GM21390 (cell line): ENCODE measurements at regions not wholly inside any gene's neighbourhood (a gene's known extent, or its start where the extent isn't known, plus 50 kb on each side); places are given as distances from the start of the nearest gene placed in this dataset.

Source experiments
- ATAC-seq: cut with Tn5 transposase; IDR thresholded peaks from one replicate; pipeline ENCODE4 v1.9.1; 2021; ENCODE audit not compliant: unreplicated experiment

GRCh38 chr14:96617635-96618034 is 115.5 kb downstream of the PAPOLA start:
- no peak for ATAC-seq

DNA sequence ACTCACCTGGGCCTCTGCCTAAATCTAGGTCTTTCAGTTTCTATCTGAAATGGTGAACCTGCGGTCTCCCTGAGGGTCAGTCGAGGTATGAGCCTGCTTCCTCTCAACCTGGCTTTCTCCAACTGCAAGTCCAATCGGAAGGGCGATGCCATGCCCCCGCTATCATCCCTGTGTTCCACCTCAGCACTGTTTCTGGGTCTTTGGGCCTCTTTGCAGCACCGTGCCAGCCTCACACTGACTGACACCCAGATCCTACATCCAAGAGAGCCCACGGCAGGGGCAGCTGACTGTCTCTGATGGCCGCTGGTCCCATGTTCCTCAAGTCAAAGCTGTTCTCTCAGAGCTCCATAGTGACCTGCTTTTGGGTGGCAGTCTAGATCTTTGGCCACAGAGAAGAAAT is 120.7 kb downstream of the PAPOLA start:
- ATAC-seq = no peak

DNA sequence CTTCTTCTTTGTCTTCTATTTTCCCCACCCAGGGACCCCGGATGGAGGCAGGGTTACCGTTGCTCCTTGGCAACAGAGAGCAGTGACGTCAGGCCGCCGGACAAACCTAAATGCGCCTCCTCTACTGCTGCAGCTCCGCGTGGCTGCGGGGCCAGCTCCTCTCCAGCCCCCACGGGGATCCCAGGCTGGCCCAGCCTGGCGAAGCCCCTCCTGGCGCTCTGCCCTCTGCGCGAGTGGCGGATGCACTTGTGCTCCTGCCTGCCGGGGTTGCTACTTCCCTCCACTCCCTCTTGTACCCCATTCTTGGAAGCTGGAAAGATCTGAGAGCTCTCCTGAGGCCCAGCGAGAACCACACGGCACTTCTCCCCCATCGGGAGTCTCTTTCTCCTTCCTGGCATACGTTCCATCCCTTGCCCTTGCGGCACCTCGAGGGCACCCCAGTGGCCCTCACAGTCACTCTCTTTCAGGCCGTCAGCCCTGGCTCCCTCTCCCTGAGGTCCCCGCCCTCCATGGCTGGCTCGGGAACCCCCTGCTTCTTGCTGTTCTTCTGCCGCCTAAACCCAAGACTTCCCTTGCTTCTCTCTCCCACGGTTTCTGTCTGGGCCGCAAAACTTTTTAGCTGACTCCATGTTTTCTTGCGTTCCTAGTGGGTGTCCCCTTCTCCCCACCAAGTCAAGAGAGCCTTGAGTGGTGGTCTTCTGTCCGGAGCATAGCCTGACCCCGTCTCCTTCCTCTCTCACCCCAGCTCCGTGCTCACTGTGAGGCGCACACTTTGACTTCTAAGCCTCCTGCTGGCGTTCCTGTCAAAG is 121.7 kb downstream of the PAPOLA start:
- no peak for ATAC-seq

DNA sequence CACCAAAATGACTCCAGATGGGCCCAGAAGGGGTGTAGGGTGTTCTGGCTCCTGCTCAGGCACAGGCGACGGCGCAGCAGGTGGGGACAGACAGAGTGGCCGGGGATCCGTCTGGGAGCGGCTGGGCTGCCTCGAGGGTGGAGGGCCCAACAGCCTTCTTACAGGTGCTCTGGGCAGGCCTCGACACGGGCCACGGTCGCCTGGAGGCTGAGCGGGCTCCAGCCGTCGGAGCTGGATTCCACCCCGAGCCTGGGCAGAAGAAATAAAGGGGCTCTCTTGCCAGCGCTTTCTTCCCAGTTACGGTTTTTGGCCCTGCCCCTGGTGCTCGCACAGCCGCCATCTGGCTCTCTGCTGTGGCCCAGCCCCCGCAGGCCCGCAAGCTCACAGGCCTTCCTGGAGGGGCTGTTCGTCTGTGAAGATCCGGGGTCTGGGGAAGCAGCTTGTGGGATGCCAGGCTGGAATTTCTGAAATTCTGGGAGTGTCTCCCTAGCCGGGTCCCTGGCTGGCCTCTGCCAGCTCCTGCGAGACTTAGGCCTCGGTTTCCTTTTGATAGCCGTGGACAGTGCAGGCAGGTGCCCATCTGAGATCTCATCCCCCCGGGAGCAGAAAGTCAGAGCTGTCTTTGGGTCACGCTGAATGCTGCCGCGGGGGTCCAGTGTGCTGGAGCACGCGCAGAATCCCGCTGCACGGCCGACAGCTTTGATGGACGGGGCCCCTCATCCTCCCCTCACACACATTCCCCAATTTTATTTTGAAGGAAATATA is 122.7 kb downstream of the PAPOLA start:
- no peak for ATAC-seq

DNA sequence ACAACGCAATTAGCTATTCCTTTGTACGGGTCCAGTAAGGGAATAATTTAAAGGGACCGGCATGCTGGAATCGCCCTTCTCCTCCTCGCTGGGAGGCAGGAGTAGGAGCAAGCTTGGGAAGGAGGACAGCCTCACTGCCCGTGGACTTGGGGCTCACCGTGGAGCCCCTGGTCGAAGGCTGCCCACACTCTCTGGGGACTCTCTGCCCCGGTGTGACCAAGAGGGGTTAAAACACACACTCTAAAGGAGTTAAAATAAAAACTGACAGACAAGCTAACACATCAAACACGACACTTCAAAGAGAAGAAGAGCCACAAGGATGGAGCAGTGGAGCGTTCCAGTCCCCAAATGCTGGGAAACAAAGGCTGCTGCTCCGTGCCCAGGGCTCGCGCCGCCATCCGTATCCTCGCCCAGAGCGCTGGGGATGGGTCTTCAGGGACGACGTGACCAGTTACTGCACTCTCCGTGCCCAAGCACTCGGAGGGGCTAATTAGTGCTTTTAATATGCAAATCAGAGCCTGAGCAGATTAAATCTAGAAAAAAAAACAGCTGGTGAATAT is 123.3 kb downstream of the PAPOLA start:
- ATAC-seq = no peak

DNA sequence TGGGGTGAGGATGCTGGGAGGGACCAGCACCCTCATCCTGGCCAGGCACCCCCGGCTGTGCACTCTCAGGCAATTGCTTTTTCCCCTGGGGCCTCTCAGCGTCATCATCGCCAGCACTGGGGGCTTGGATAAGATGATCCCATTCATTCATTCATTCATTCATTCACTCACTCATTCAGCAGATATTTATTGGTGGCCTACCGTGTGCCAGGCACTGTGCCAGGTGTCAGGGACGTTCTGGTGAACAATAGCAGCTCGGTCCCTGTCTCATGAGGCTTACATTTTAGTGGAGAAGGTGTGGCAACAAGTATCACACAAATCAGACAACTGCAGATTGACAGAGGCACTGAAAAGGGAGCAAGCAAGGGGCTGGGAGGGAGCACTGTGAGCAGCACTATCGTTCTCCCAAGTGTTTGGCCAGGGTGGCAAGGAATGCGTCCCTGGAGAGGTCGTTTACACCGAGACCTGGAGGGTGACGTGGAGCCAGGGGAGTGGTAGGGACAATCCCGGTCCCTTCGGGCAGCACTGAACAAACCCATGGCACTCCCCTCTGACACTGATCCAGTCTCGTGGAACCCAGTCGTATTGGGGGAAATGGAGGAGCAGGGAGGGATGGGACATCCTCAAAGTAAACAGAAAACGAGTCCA is 124.1 kb downstream of the PAPOLA start:
- ATAC-seq = no peak

DNA sequence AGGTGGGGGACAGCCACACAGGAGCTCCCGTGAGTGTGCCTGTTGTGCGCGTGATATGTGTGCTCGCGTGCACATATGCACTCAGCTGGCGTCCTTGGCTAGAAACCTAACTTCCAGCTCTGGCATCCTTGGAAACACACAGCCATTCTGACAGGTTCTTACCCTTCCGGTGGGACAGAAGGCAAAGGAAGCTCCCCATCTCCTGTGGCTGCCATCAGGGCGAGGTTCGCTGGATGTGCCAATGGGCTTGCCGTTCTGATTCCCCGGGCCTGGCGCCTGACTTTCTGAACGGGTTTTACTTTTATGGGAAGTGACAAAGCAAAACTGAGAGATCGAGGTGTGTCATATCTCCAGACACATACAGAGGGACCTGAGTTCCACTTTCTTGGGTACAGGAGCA is 124.7 kb downstream of the PAPOLA start:
- no peak for ATAC-seq

DNA sequence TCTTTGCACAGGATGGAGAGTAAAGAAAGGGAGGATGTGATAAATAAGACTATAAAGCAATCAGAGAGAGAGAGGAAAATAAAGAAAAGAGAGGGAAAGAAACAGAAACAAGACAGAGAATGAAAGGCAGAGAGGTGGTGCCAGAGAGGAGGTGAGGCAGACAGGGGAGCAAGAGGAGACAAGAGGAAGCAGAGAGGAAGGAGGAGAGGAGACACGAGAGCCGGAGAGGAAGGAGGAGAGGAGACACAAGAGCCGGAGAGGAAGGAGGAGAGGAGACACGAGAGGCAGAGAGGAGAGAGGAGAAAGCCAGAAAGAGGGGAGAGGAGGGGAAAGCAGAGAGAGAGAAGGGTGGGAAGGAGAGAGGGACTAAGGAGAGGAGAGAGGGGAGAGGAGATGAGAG is 125.2 kb downstream of the PAPOLA start:
- ATAC-seq = no peak

GRCh38 chr14:96627811-96628775 is 125.9 kb downstream of the PAPOLA start:
- ATAC-seq = no peak

DNA sequence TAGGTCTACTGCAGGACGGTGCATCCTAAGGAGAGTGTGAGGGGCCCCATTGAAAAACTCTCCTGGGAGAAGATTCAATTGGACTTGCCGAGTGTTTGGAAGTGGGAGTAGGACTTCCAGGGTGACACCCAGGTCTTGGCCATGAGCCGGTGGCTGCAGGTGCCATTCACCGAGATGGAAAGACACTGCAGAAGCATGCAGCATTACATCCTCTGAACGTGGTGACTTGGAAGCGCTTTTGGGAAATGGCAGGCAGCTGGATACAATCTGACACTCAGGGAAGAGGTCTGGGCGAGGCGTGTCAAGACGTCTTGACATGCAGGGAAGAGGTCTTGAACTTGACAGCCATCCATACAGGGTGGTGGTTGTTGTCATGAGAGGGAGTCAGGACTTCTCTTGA is 126.9 kb downstream of the PAPOLA start:
- ATAC-seq = no peak

DNA sequence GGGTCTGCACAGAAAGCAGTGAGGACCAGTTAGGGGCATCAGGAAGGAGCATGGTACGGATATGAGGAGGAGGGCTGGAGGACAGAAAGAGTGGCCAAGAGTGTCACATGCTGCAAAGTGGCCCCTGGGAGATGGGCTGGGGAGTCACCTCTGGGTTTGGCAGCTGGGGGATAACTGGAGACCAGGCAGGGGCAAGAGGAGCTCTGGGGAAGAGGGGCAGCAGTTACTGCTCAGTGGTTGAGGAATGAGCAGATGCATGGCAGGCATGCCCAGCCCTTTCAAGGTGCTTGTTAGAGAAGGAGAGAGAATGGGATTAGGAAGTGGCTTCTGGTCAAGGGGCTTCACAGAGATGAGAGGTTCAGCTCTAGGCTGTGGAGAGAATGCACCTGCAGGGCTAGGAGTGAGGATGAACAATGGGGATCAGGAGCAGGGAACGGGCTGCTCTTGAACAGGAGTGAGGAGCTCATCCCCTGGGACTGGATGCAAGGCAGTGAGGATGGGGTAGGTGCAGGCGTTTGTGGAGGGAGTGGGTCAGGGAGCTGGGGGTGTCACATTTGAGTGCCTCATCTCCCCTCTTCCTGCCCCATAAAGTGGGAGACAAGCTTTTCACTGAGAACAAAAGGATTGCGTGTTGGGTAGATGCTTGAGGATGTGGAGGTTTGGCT is 127.5 kb downstream of the PAPOLA start:
- ATAC-seq = no peak

DNA sequence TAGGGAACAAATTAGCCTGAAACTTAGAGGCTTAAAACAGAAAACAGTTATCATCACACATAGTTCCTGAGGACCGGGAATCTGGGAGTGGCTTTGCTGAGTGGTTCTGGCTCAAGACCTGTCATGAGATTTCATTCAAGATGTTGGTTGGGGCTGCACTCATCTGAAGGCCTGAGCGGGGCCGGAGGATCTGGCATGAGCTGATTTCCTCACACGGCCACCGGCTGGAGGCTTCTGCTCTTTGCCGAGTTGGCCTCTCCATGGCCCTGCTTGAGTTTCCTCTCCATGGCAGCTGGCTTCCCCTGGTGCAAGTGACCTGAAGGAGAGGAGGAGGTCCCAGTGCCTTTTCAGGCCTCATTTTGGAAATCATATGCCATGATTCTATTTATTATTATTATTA is 128.1 kb downstream of the PAPOLA start:
- no peak for ATAC-seq

- no peak for ATAC-seq
These were observed 128.8 kb downstream of the PAPOLA start for GRCh38 chr14:96631030-96631429.

DNA sequence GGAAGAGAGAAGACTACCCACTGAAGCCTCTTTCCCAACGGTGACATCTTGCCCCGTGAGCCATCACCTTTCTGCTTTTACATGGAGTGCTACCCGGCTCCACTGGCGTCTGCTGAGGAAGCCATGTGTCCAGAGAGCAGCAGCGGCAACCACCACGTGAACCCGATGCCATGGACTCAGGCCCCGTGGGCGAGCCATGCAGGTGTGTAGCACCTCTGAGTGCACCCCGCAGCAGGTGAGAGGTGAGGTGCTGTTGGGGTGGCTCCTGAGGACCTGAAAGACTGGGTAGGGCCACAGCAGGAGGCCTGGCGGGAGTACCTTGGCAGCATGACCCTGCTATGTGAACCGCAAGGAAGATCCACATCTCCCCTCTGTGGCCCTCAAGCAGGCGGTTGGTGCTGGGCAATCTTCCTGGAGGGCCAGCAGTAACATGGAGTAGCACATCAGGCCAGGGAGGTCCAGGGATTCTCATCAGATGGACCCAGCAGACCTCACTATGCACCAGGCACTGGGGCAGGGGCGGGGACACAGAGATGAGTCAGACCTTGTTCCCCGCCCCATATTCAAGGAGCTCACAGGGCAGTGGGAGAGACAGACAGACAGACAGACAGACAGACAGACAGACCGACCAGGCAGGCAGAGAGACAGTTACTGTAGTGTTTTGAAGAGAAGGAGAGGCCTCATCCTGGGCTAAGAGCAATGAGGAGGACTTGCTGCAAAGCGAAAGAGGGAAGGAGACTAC is 129.6 kb downstream of the PAPOLA start:
- ATAC-seq = no peak

- no peak for ATAC-seq
These were observed 130.2 kb downstream of the PAPOLA start for GRCh38 chr14:96632363-96632758.

GRCh38 chr14:96633096-96633495 is 130.9 kb downstream of the PAPOLA start:
- no peak for ATAC-seq

DNA sequence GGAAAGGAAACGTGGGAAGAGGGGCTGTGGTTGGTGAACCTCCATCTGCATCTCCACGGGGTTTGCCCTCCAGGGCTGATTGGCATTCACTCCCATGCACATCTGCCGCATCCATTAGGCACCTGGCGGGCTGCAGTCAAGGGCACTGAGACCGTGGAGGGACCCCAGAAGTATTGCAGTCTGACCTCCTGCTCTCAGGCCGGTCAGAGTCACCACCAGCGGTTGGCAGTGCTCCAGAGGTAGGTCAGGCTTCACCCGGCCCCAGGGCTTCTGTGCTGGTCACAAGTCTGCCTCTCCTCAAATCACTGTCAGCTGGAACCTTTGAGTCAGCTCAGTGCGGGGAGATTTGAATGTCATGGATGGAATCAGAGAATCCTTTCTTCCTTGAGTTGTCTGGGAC is 132.3 kb downstream of the PAPOLA start:
- ATAC-seq = no peak

- no peak for ATAC-seq
These were observed 132.7 kb downstream of the PAPOLA start for GRCh38 chr14:96634896-96635295.

DNA sequence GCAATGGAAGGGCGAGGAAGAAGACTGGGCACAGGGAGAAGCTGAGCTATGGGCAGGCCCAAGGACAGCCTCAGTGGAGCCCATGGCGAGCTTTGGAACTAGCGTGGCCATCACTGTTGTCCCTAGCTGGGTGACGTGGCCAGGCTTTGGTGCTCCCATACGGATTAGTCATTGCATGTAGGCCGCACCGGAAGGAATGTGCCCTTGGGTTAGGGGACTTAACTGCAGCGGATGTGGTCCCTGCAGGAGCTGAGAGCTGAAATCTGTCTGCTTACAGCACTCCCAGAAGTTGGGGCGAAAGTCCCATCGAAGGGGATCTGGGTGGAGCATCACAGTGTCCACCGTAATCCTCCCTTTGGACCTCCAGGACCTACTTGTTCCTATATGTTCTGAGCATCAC is 133.7 kb downstream of the PAPOLA start:
- no peak for ATAC-seq
